ENCODE measurements at regions not wholly inside any gene's neighbourhood (a gene's known extent, or its start where the extent isn't known, plus 50 kb on each side); places are given as distances from the start of the nearest gene placed in this dataset.

- no peak overlapping the region for H3K4me3 ChIP-seq (ENCODE audit: low read length)
- peaks cover 0 to 2% (median 0%) of the 10 kb centered on the region in 5 donors for H3K9me3 Mint-ChIP-seq
- no peak overlapping the region for H3K27ac ChIP-seq (ENCODE audit: low read depth, low read length)
- no peak overlapping the region for H3K27ac Mint-ChIP-seq
- H3K4me3 Mint-ChIP-seq = no peak overlapping the region
- H3K27me3 Mint-ChIP-seq = peaks cover 9 to 18% of the 10 kb centered on the region in 2 donors
- ChIA-PET CTCF (no interaction called here), POLR2A (no interaction called here)
- H3K36me3 ChIP-seq (ENCODE audit: insufficient read depth, low read length) = no peaks in the 10 kb centered on the region
- no peaks in the 10 kb centered on the region for H3K4me1 ChIP-seq (ENCODE audit: insufficient read depth, low read length)
- H3K36me3 Mint-ChIP-seq = no peaks in the 10 kb centered on the region
- H3K9me3 ChIP-seq (ENCODE audit: low read length) = no peaks in the 10 kb centered on the region
- no peak for DNase-seq
- H3K4me1 Mint-ChIP-seq = no peaks in the 10 kb centered on the region
- H3K27me3 ChIP-seq (ENCODE audit: insufficient read depth, low read length, poor library complexity, severe bottlenecking) = no peaks in the 10 kb centered on the region
Measured at GRCh38 chr21:17370916-17371315, 141.9 kb upstream of the CXADR start.

DNA sequence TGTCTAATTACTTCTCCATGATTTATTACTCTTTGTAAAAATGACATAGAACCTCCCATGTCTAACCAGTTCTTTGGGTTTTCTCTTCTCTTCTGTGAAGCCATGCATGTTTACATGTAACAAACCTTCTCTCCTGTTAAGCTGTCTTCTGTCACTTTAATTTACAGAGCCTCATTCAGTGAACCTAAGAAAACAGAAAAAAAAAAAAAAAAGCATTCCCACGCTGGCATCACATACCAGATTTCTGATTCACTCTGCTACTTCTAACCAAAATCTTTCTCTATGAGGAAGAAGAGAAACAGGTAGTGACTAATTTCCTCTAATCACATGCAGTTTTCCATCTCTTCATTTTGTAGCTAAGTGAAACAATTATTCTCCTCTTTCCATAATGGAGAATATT is 141.4 kb upstream of the CXADR start:
- ChIA-PET POLR2A (no interaction called here), CTCF (no interaction called here)
- Mint-ChIP-seq H3K36me3 (no peaks in the 10 kb centered on the region), H3K27ac (no peak overlapping the region), H3K9me3 (peaks cover 0 to 2% (median 0%) of the 10 kb centered on the region in 5 donors), H3K4me1 (no peaks in the 10 kb centered on the region), H3K27me3 (peaks cover 9 to 18% of the 10 kb centered on the region in 2 donors), H3K4me3 (no peak overlapping the region)
- H3K4me1 ChIP-seq (ENCODE audit: insufficient read depth, low read length) = no peaks in the 10 kb centered on the region
- H3K27me3 ChIP-seq (ENCODE audit: insufficient read depth, low read length, poor library complexity, severe bottlenecking) = no peaks in the 10 kb centered on the region
- DNase-seq = no peak
- no peak overlapping the region for H3K4me3 ChIP-seq (ENCODE audit: low read length)
- no peak overlapping the region for H3K27ac ChIP-seq (ENCODE audit: low read depth, low read length)
- no peaks in the 10 kb centered on the region for H3K9me3 ChIP-seq (ENCODE audit: low read length)
- no peaks in the 10 kb centered on the region for H3K36me3 ChIP-seq (ENCODE audit: insufficient read depth, low read length)

DNA sequence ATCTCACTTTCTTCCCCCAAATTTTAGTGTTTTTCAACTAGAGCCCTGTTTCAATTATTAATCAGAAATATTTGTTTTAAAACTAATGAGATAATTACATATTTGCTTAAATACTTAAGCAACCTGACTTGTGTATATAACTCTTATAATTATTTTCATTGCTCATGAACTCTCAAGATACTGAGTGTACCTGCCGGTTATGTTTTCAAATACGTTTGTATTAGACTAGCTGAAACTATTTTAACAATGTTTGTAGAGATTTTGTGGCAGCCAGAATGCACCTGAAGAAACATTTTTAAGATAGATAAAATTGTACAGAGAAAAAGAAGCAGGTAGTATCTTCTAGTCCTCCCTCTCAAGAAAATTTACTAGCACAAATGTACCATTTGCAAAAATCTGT is 140.6 kb upstream of the CXADR start:
- ChIA-PET CTCF (no interaction called here), POLR2A (no interaction called here)
- Mint-ChIP-seq H3K27me3 (peaks cover 9 to 18% of the 10 kb centered on the region in 2 donors), H3K4me3 (no peak overlapping the region), H3K36me3 (no peaks in the 10 kb centered on the region), H3K4me1 (no peaks in the 10 kb centered on the region), H3K9me3 (peaks cover 0 to 2% (median 0%) of the 10 kb centered on the region in 5 donors), H3K27ac (no peak overlapping the region)
- Histone ChIP-seq H3K9me3 (ENCODE audit: low read length) (no peaks in the 10 kb centered on the region), H3K36me3 (ENCODE audit: insufficient read depth, low read length) (no peaks in the 10 kb centered on the region), H3K4me3 (ENCODE audit: low read length) (no peak overlapping the region), H3K27me3 (ENCODE audit: insufficient read depth, low read length, poor library complexity, severe bottlenecking) (no peaks in the 10 kb centered on the region), H3K4me1 (ENCODE audit: insufficient read depth, low read length) (no peaks in the 10 kb centered on the region), H3K27ac (ENCODE audit: low read depth, low read length) (no peak overlapping the region)
- no peak for DNase-seq

- POLR2A ChIA-PET = no interaction called here
Measured at GRCh38 chr21:17386498-17386897, 126.3 kb upstream of the CXADR start.

GRCh38 chr21:17387030-17387617 is 125.7 kb upstream of the CXADR start:
- Mint-ChIP-seq H3K4me3 (no peak overlapping the region), H3K9me3 (peaks cover 0 to 5% (median 0%) of the 10 kb centered on the region in 5 donors), H3K27me3 (no peaks in the 10 kb centered on the region), H3K36me3 (no peaks in the 10 kb centered on the region), H3K4me1 (no peaks in the 10 kb centered on the region), H3K27ac (no peak overlapping the region)
- Histone ChIP-seq H3K4me1 (ENCODE audit: insufficient read depth, low read length) (no peaks in the 10 kb centered on the region), H3K36me3 (ENCODE audit: insufficient read depth, low read length) (no peaks in the 10 kb centered on the region), H3K4me3 (ENCODE audit: low read length) (no peak overlapping the region), H3K9me3 (ENCODE audit: low read length) (no peaks in the 10 kb centered on the region), H3K27ac (ENCODE audit: low read depth, low read length) (no peak overlapping the region), H3K27me3 (ENCODE audit: insufficient read depth, low read length, poor library complexity, severe bottlenecking) (no peaks in the 10 kb centered on the region)
- peak; percentile 1 to 55 (median 36) for DNase-seq
- ChIA-PET CTCF (interaction anchor here (1.0 to 4.4 kb wide), 7 partner anchors 11 to 225 kb away, joined by 3 to 36 read pairs (median 3); no protein-coding TSS in a partner anchor), POLR2A (interaction anchor here (0.5 kb wide), 1 partner anchor 1639 kb away, joined by 5 read pairs; no protein-coding TSS in a partner anchor)

More at GRCh38 chr21:17386498-17386897, 126.3 kb upstream of the CXADR start:
- H3K27ac ChIP-seq (ENCODE audit: low read depth, low read length) = no peak overlapping the region
- H3K36me3 ChIP-seq (ENCODE audit: insufficient read depth, low read length) = no peaks in the 10 kb centered on the region
- peaks cover 0 to 8% (median 0%) of the 10 kb centered on the region in 5 donors for H3K9me3 Mint-ChIP-seq
- DNase-seq = no peak
- CTCF ChIA-PET = interaction anchor here (1.0 to 4.4 kb wide), 7 partner anchors 11 to 225 kb away, joined by 3 to 36 read pairs (median 3); no protein-coding TSS in a partner anchor
- no peaks in the 10 kb centered on the region for H3K36me3 Mint-ChIP-seq
- H3K4me1 Mint-ChIP-seq = no peaks in the 10 kb centered on the region
- no peak overlapping the region for H3K4me3 ChIP-seq (ENCODE audit: low read length)
- no peaks in the 10 kb centered on the region for H3K4me1 ChIP-seq (ENCODE audit: insufficient read depth, low read length)
- no peaks in the 10 kb centered on the region for H3K27me3 Mint-ChIP-seq
- H3K4me3 Mint-ChIP-seq = no peak overlapping the region
- no peak overlapping the region for H3K27ac Mint-ChIP-seq
- H3K9me3 ChIP-seq (ENCODE audit: low read length) = no peaks in the 10 kb centered on the region
- H3K27me3 ChIP-seq (ENCODE audit: insufficient read depth, low read length, poor library complexity, severe bottlenecking) = no peaks in the 10 kb centered on the region

DNA sequence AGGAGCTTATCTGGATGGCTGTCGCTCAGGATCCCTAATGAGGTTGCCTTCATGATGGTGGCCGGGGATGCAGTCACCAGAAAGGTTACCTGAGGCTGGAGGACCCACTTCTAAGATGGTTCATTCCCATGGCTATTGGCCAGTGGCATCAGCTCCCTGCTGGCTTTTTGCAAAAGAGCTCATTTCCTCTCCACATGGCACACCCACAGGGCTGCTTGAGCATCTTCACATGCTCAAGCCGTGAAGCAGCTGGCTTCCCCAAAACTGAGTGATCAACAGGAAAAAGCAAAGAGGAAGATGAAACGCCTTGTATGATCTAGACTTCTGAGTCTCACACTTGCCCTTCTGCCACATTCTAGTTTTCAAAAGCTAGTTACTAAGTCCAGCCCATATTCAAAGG is 124.6 kb upstream of the CXADR start:
- H3K36me3 Mint-ChIP-seq = no peaks in the 10 kb centered on the region
- H3K4me3 ChIP-seq (ENCODE audit: low read length) = no peak overlapping the region
- H3K4me1 Mint-ChIP-seq = no peaks in the 10 kb centered on the region
- DNase-seq = no peak
- POLR2A ChIA-PET = no interaction called here
- no peaks in the 10 kb centered on the region for H3K4me1 ChIP-seq (ENCODE audit: insufficient read depth, low read length)
- no peaks in the 10 kb centered on the region for H3K27me3 Mint-ChIP-seq
- no peaks in the 10 kb centered on the region for H3K27me3 ChIP-seq (ENCODE audit: insufficient read depth, low read length, poor library complexity, severe bottlenecking)
- no peak overlapping the region for H3K27ac Mint-ChIP-seq
- H3K27ac ChIP-seq (ENCODE audit: low read depth, low read length) = no peak overlapping the region
- CTCF ChIA-PET = interaction anchor here (1.1 to 4.4 kb wide), 4 partner anchors 18 to 536 kb away, joined by 3 to 36 read pairs (median 5); no protein-coding TSS in a partner anchor
- H3K9me3 ChIP-seq (ENCODE audit: low read length) = no peaks in the 10 kb centered on the region
- H3K36me3 ChIP-seq (ENCODE audit: insufficient read depth, low read length) = no peaks in the 10 kb centered on the region
- no peak overlapping the region for H3K4me3 Mint-ChIP-seq
- H3K9me3 Mint-ChIP-seq = peaks cover 0 to under 1% (median 0%) of the 10 kb centered on the region in 5 donors

GRCh38 chr21:17389311-17389710 is 123.5 kb upstream of the CXADR start:
- Mint-ChIP-seq H3K9me3 (peaks cover 0 to 6% (median 0%) of the 10 kb centered on the region in 5 donors), H3K4me3 (no peak overlapping the region), H3K4me1 (no peaks in the 10 kb centered on the region), H3K27ac (no peak overlapping the region), H3K36me3 (no peaks in the 10 kb centered on the region), H3K27me3 (peaks cover 0 to 2% of the 10 kb centered on the region in 2 donors)
- ChIA-PET POLR2A (no interaction called here), CTCF (interaction anchor here (0.5 to 4.4 kb wide), 3 partner anchors 196 to 535 kb away, joined by 3 to 36 read pairs (median 5); no protein-coding TSS in a partner anchor)
- Histone ChIP-seq H3K27ac (ENCODE audit: low read depth, low read length) (no peak overlapping the region), H3K4me3 (ENCODE audit: low read length) (no peak overlapping the region), H3K4me1 (ENCODE audit: insufficient read depth, low read length) (no peaks in the 10 kb centered on the region), H3K36me3 (ENCODE audit: insufficient read depth, low read length) (no peaks in the 10 kb centered on the region), H3K9me3 (ENCODE audit: low read length) (no peaks in the 10 kb centered on the region), H3K27me3 (ENCODE audit: insufficient read depth, low read length, poor library complexity, severe bottlenecking) (no peaks in the 10 kb centered on the region)
- DNase-seq = no peak

- no peak overlapping the region for H3K27ac Mint-ChIP-seq
- CTCF ChIA-PET = interaction anchor here (1.7 kb wide), 1 partner anchor 195 kb away, joined by 4 read pairs; no protein-coding TSS in a partner anchor
- no peaks in the 10 kb centered on the region for H3K4me1 ChIP-seq (ENCODE audit: insufficient read depth, low read length)
Measured at GRCh38 chr21:17390569-17390968, 122.3 kb upstream of the CXADR start.

More at GRCh38 chr21:17390569-17390968, 122.3 kb upstream of the CXADR start:
- H3K4me1 Mint-ChIP-seq = no peaks in the 10 kb centered on the region
- H3K27me3 Mint-ChIP-seq = peaks cover 0 to 2% of the 10 kb centered on the region in 2 donors
- H3K36me3 Mint-ChIP-seq = no peaks in the 10 kb centered on the region
- H3K36me3 ChIP-seq (ENCODE audit: insufficient read depth, low read length) = no peaks in the 10 kb centered on the region
- POLR2A ChIA-PET = no interaction called here
- H3K27ac ChIP-seq (ENCODE audit: low read depth, low read length) = no peak overlapping the region
- no peaks in the 10 kb centered on the region for H3K9me3 ChIP-seq (ENCODE audit: low read length)
- no peak overlapping the region for H3K4me3 ChIP-seq (ENCODE audit: low read length)
- peaks cover 0 to 6% (median 0%) of the 10 kb centered on the region in 5 donors for H3K9me3 Mint-ChIP-seq
- no peak for DNase-seq
- H3K27me3 ChIP-seq (ENCODE audit: insufficient read depth, low read length, poor library complexity, severe bottlenecking) = no peaks in the 10 kb centered on the region
- H3K4me3 Mint-ChIP-seq = no peak overlapping the region

Measured in CD8-positive, alpha-beta memory T cell (primary cell).